Nephron (organoid): ENCODE measurements at regions not wholly inside any gene's neighbourhood (a gene's known extent, or its start where the extent isn't known, plus 50 kb on each side); places are given as distances from the start of the nearest gene placed in this dataset.

Experiments
- H3K27ac Mint-ChIP-seq, 3 experiments: 2 replicates each; pipeline ENCODE4 v1.8.0; 2020; ENCODE audit warnings: mixed read lengths in 3 of 3, mild to moderate bottlenecking in 2 of 3, moderate library complexity in 1 of 3
- H3K27me3 Mint-ChIP-seq: 2 replicates; pipeline ENCODE4 v1.8.0; 2021; ENCODE audit warnings: low read depth, mild to moderate bottlenecking, moderate library complexity, mixed read lengths
- H3K36me3 Mint-ChIP-seq: 2 replicates; pipeline ENCODE4 v1.8.0; 2020; ENCODE audit warnings: low read depth, mixed read lengths
- H3K4me1 Mint-ChIP-seq: 2 replicates; pipeline ENCODE4 v1.8.0; 2020; ENCODE audit warnings: mixed read lengths
- H3K4me3 Mint-ChIP-seq, 3 experiments: 2 replicates each; pipeline ENCODE4 v1.8.0; 2020; ENCODE audit warnings: mild to moderate bottlenecking in 3 of 3, mixed read lengths in 3 of 3, moderate library complexity in 2 of 3
- H3K9me3 Mint-ChIP-seq: 2 replicates; pipeline ENCODE4 v1.8.0; 2020; ENCODE audit warnings: mixed read lengths
- TF ChIP-seq, protein P1 (sequence below), 3 experiments: fragments of 200-600 bp; sonication (generic); IDR thresholded peaks; one replicate each; pipeline ENCODE4 v1.5.0; 2021; ENCODE audit warnings: antibody characterized with exemption in 3 of 3; ENCODE audit not compliant: unreplicated experiment in 3 of 3

DNA sequence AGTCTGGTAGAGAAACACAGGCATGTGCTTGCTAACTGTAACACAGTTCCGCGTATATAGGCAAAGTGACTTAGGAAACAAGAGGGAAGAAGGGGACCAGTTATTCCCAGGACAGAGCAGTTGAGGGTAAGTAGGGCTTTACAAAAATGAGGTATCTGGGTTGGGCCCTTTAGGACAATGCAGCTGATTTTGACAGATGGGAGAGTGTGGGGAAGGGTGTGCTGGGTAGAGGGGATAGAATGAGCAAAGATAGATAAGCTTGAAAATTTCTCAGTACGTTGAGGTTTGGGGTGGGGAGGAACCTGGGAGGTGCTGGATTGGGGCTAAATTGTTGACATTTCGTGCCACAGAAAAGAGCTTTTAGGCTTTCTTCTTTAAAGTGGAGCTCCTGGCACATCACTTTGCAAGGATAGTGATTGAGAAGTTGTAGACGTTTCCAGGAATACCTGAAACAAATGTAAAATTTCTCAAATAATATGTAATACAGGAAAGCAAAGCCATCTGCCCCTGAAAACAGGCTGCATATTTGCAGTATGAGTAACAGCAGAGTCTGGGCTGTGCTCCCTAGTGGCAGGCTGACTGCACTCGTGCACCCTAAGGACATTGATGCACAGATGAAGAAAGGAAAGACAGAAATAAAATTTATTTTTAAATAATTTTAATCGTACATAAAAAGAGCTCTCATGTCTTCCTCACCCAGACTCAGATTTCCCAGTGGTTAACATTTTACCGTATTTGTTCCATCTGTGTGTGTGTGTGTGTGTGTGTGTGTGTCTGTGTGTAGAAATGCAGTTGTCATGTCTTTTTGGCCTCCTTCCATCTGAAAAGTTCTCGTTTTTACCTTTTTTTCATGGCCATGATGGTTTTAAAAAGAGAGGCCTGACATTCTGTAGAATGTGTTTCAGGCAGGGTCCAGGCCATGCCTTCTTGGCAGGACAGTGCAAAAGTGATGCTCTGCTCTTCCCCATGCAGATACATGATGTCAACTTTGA, 144.9 kb upstream of the DMRT1 start:
- Mint-ChIP-seq H3K4me1 (peaks cover 71% of the 10 kb centered on the region), H3K36me3 (no peaks in the 10 kb centered on the region), H3K4me3 (peak overlapping the region in 1 of 3 experiments; percentile 0), H3K9me3 (no peaks in the 10 kb centered on the region), H3K27me3 (no peaks in the 10 kb centered on the region), H3K27ac (peak overlapping the region; percentile 15 to 99 (median 30))
- TF ChIP-seq, protein P1, sequence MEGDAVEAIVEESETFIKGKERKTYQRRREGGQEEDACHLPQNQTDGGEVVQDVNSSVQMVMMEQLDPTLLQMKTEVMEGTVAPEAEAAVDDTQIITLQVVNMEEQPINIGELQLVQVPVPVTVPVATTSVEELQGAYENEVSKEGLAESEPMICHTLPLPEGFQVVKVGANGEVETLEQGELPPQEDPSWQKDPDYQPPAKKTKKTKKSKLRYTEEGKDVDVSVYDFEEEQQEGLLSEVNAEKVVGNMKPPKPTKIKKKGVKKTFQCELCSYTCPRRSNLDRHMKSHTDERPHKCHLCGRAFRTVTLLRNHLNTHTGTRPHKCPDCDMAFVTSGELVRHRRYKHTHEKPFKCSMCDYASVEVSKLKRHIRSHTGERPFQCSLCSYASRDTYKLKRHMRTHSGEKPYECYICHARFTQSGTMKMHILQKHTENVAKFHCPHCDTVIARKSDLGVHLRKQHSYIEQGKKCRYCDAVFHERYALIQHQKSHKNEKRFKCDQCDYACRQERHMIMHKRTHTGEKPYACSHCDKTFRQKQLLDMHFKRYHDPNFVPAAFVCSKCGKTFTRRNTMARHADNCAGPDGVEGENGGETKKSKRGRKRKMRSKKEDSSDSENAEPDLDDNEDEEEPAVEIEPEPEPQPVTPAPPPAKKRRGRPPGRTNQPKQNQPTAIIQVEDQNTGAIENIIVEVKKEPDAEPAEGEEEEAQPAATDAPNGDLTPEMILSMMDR (IDR thresholded peaks at IDR 0.05; ENCODE audit: unreplicated experiment in 3 of 3), result no peak

DNA sequence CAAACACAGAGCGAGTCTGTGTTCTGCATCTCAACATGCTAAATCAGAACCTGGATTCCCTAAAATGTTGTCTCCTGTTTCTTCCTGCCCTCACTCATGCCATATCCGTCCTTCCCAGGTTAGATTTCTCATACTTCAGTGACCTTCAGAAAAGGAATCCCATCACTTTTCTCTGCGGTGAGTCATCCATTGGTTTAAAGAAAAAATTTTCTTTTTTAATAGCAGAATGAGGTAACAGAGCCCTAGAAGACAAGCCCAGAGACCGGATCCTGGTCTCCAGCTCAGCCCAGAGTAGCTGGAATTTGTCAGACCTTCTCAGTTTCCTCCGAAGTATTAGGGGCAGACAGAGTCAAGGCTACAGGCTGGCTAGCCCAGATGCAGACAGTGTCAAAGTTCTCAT, 143.2 kb upstream of the DMRT1 start:
- no peaks in the 10 kb centered on the region for H3K36me3 Mint-ChIP-seq
- TF ChIP-seq, protein P1 (IDR thresholded peaks at IDR 0.05; ENCODE audit: unreplicated experiment in 3 of 3), result no peak

DNA sequence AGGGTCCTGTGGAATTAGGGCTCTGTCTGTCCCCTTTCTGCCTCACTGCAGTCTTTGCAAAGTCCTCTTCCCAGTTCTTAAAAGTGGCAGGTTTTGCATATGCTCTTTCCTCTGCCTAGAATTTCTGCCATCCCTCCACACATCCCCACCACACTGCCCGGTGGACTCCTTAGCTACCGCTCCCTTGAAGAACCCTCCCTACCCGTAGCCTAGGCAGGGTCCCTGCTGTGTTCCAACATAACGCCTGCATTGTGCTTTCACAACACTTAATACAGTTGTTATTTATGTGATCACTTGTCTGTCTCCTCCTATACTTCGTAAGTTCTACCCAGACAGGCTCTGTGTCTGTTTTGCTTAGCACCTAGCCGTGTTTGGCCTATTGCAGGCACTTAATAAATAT, 142.5 kb upstream of the DMRT1 start:
- H3K27me3 Mint-ChIP-seq, result no peaks in the 10 kb centered on the region
- H3K36me3 Mint-ChIP-seq, result no peaks in the 10 kb centered on the region
- peaks cover 54% of the 10 kb centered on the region for H3K4me1 Mint-ChIP-seq
- TF ChIP-seq, protein P1 (IDR thresholded peaks at IDR 0.05; ENCODE audit: unreplicated experiment in 3 of 3), result no peak
- peak overlapping the region in 2 of 3 experiments; percentile 19 to 53 for H3K27ac Mint-ChIP-seq
- H3K4me3 Mint-ChIP-seq, result no peak overlapping the region
- no peaks in the 10 kb centered on the region for H3K9me3 Mint-ChIP-seq

More for the DNA sequence above, 143.2 kb upstream of the DMRT1 start:
- Mint-ChIP-seq H3K9me3 (no peaks in the 10 kb centered on the region), H3K27me3 (no peaks in the 10 kb centered on the region), H3K4me3 (no peak overlapping the region), H3K4me1 (peaks cover 58% of the 10 kb centered on the region), H3K27ac (peak overlapping the region in 1 of 3 experiments; percentile 13)

DNA sequence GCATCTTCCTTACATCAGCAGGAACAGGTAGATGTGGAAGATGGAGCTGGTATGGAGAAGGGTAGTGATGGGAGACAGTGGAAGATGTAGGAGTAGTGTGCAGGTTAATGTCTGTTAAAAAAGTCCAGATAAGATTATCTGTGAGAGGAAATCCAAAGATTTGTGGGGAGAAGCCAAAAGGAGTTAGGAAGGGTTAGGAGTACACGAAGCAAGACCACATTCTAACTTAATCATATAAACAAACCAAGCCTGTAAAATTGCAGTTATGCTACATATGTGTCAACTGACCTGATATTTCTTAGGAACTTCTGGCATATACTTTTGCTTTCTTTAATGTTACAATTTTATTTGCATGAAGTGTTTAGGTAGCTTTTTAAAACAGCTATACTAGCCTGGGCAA, 142.1 kb upstream of the DMRT1 start:
- H3K27me3 Mint-ChIP-seq, result no peaks in the 10 kb centered on the region
- TF ChIP-seq, protein P1 (IDR thresholded peaks at IDR 0.05; ENCODE audit: unreplicated experiment in 3 of 3), result no peak

DNA sequence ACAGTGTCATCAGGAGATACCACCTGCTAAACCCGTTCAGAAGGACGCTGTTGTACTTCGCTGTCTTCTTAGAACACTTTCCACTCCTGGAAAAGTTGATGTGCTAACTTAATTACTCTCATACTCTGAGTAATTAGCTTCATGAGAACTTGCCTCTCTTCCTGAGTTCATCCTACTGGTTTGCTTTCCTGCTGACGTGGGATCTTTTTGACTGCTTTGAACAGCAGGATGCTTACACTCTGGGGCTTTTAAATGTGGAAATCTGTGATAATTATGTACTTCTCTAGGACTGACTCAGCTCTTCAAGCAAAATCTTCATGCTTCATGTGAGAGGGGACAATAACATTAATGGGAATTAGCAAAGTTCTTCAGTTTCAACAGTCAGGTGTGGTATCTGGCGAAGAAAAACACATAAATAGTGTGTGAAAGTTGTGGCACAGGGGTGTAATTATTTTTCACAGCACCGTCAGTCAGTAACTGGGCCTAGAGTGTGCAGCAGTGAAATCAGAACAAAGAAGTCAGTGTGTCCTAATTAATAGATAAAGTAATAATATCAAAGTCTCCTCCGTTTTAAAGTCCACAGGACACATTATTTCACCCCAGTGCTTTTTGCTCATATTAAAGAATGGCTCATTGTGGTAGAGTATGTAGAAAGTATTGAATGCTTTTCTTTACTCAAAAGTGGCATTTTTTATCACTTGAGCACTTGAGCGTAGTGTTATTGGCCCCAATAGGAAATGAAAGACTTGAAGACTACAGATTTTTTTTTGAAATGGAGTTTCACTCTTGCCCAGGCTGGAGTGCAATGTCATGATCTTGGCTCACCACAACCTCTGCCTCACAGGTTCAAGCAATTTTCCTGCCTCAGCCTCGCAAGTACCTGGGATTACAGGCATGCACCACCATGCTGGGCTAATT, 140.9 kb upstream of the DMRT1 start:
- Mint-ChIP-seq H3K4me1 (peaks cover 38% of the 10 kb centered on the region), H3K9me3 (no peaks in the 10 kb centered on the region), H3K4me3 (no peak overlapping the region), H3K36me3 (no peaks in the 10 kb centered on the region), H3K27ac (peak overlapping the region; percentile 3 to 40 (median 10)), H3K27me3 (no peaks in the 10 kb centered on the region)
- TF ChIP-seq, protein P1 (IDR thresholded peaks at IDR 0.05; ENCODE audit: unreplicated experiment in 3 of 3), result no peak

More for the DNA sequence above, 142.1 kb upstream of the DMRT1 start:
- Mint-ChIP-seq H3K4me1 (peaks cover 50% of the 10 kb centered on the region), H3K36me3 (no peaks in the 10 kb centered on the region), H3K27ac (peak overlapping the region in 2 of 3 experiments; percentile 19 to 53), H3K9me3 (no peaks in the 10 kb centered on the region), H3K4me3 (no peak overlapping the region)
